ENCODE measurements at regions not wholly inside any gene's neighbourhood (a gene's known extent, or its start where the extent isn't known, plus 50 kb on each side); places are given as distances from the start of the nearest gene placed in this dataset.
A peak's percentile ranks its signal among the peaks of the same experiment; 100 is the strongest.

GRCh38 chr4:35175487-35175886, 1068.8 kb downstream of the ARAP2 start:
- no peak overlapping the region for H3K27ac Mint-ChIP-seq
- no peaks in the 10 kb centered on the region for H3K4me1 Mint-ChIP-seq
- DNase-seq (no peak), ATAC-seq (no peak)
- no peaks in the 10 kb centered on the region for H3K9me3 Mint-ChIP-seq
- H3K4me3 Mint-ChIP-seq = no peak overlapping the region
- H3K27me3 Mint-ChIP-seq = no peaks in the 10 kb centered on the region

DNA sequence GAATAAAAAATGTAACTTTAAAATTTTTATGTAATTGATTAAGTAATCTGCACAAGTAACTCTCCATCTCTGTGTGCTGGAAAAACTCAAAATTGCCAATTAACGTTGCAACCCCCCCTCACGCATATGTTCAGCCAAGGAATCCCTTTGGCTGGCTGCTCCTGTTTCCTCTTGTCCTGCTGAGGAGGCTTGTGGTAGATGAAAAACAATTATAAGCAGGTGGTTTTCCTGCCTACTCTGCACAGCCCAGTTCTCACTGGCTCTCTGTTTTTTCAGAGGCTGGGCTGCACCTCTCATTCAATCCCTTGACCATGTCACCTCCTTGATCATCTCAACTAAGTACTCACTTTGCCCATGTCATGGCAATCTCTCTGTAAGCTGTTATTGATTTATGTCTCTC, 1068.4 kb downstream of the ARAP2 start:
- no peak overlapping the region for H3K4me3 Mint-ChIP-seq

DNA sequence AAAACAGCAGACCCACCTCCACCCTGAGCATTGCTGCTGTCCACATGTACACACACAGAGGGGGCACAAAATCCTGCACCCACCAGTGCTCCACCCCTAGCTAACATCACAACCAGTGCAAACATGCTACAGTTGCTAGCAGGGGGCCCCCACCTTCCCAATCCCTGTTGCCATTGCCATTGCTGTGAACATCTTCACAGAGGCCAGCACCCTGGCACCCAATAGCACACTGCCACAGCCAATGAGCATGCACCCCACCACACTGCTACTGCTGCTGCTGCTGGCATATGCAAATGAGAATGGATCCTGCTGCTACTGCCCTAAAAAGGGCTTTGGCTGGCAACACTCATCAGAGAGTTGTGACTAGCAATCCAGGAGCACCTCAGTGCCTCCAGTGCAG, 1061.9 kb downstream of the ARAP2 start:
- no peak for ATAC-seq
- H3K27me3 Mint-ChIP-seq = no peaks in the 10 kb centered on the region
- no peak for DNase-seq
- no peak overlapping the region for H3K4me3 Mint-ChIP-seq
- H3K4me1 Mint-ChIP-seq = no peaks in the 10 kb centered on the region
- H3K9me3 Mint-ChIP-seq = peaks cover 0 to 14% of the 10 kb centered on the region in 2 donors
- no peak overlapping the region for H3K27ac Mint-ChIP-seq

More for the DNA sequence above, 1068.4 kb downstream of the ARAP2 start:
- Mint-ChIP-seq H3K27me3 (no peaks in the 10 kb centered on the region), H3K27ac (no peak overlapping the region), H3K9me3 (no peaks in the 10 kb centered on the region), H3K4me1 (no peaks in the 10 kb centered on the region)
- ATAC-seq (no peak), DNase-seq (no peak)

GRCh38 chr4:35189988-35190613, 1054.2 kb downstream of the ARAP2 start:
- no peak for ATAC-seq
- Mint-ChIP-seq H3K4me1 (no peaks in the 10 kb centered on the region), H3K27me3 (no peaks in the 10 kb centered on the region), H3K9me3 (peaks cover under 1 to 3% of the 10 kb centered on the region in 2 donors), H3K27ac (no peak overlapping the region), H3K4me3 (no peak overlapping the region)
- DNase-seq = no peak

DNA sequence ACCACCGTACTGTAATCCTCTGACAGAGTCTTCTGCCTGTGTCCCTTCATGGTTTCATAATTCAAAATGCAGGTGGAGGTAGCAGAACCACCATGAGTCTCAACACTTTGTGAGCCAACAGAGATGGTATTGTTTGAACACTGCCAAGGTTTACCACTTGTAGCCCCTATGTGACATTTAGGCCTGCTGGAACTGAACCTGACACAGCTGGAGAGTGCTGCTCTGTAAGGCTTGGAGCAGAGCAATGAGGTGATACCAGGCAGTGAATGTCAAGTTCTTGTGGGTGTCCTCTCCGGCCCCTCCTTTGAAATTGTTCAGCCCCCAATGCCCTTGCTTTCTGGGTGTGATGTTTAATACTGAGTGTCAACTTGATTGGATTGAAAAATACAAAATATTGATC, 1042.9 kb downstream of the ARAP2 start:
- no peaks in the 10 kb centered on the region for H3K4me1 Mint-ChIP-seq
- H3K9me3 Mint-ChIP-seq = peaks cover 0 to 6% of the 10 kb centered on the region in 2 donors
- H3K27me3 Mint-ChIP-seq = no peaks in the 10 kb centered on the region
- no peak overlapping the region for H3K4me3 Mint-ChIP-seq
- H3K27ac Mint-ChIP-seq = no peak overlapping the region
- DNase-seq = no peak
- peak; percentile 28 for ATAC-seq

- Mint-ChIP-seq H3K27ac (no peak overlapping the region), H3K27me3 (no peaks in the 10 kb centered on the region), H3K9me3 (no peaks in the 10 kb centered on the region), H3K4me3 (no peak overlapping the region), H3K4me1 (no peaks in the 10 kb centered on the region)
- DNase-seq (no peak), ATAC-seq (no peak)
These were observed 1027.7 kb downstream of the ARAP2 start for GRCh38 chr4:35216636-35217035.

DNA sequence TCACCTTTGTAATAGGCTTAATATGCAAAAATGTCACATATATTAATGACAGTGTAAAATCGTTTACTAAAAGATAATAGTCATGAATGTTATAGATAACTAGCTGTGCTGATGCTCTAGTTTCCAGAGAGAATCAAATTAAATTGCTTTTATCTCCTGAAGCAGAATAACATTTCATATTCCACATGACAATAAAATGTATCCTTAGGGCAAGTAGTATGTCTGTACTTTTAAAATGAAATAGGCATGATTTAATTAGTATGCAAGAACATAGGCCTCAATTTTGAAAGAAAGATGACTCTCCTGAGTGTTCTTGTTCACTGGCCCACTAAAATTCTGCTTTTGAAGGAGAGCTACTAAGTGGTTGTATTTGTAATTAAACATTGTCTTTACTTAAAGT, 1027.0 kb downstream of the ARAP2 start:
- no peak for ATAC-seq
- H3K4me3 Mint-ChIP-seq = no peak overlapping the region
- H3K4me1 Mint-ChIP-seq = no peaks in the 10 kb centered on the region
- H3K9me3 Mint-ChIP-seq = no peaks in the 10 kb centered on the region
- H3K27ac Mint-ChIP-seq = no peak overlapping the region
- H3K27me3 Mint-ChIP-seq = no peaks in the 10 kb centered on the region
- DNase-seq = no peak

- DNase-seq (no peak), ATAC-seq (no peak)
- Mint-ChIP-seq H3K27ac (no peak overlapping the region), H3K4me3 (no peak overlapping the region), H3K27me3 (no peaks in the 10 kb centered on the region), H3K9me3 (peaks cover 13 to 19% of the 10 kb centered on the region in 2 donors), H3K4me1 (no peaks in the 10 kb centered on the region)
These were observed 1016.0 kb downstream of the ARAP2 start for GRCh38 chr4:35228313-35228712.

- ATAC-seq (no peak), DNase-seq (no peak)
- H3K9me3 Mint-ChIP-seq = peaks cover 12 to 20% of the 10 kb centered on the region in 2 donors
- H3K27me3 Mint-ChIP-seq = no peaks in the 10 kb centered on the region
- H3K4me1 Mint-ChIP-seq = no peaks in the 10 kb centered on the region
- no peak overlapping the region for H3K4me3 Mint-ChIP-seq
- no peak overlapping the region for H3K27ac Mint-ChIP-seq
These were observed 1015.3 kb downstream of the ARAP2 start for GRCh38 chr4:35229021-35229420.

DNA sequence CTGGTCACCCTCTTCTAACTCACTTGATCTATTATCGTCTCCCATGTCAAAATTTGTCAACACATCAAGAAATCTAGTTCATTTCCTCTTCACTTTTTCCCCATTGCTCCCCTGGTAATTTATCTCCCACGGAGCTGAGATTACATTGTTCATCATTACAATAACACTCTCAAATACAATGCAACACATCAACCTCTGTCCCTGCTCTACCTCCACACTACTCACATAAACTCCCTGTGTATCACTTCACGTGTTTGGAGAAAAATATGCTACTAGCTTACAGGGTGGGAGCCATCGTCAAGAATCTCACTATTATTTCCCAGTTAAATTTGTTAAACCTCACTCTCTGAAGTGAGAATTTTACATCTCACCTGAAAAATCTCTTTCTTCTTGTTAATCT, 1006.4 kb downstream of the ARAP2 start:
- Mint-ChIP-seq H3K9me3 (peaks cover 8 to 21% of the 10 kb centered on the region in 2 donors), H3K27me3 (no peaks in the 10 kb centered on the region), H3K4me1 (no peaks in the 10 kb centered on the region), H3K4me3 (no peak overlapping the region), H3K27ac (no peak overlapping the region)
- ATAC-seq (no peak), DNase-seq (no peak)

DNA sequence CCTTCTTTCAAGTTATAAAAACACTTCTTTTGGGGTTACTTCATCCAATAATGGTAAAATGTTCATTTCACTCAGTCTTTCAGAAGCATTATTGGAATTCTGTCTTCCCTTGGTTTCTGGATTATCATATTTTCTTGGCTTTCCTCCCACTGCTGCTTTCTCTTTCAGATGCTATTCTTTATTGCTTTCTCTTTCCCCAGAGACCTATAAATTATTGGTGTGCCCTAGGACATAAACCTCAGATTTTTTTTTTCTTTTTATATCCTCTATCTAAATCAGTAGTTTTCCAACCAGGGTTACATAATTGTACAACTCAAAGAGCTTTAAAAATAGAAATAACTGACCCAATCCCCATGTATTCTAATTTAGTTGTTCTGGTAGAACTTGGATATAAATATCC, 1005.5 kb downstream of the ARAP2 start:
- no peak for ATAC-seq
- no peak for DNase-seq
- no peak overlapping the region for H3K4me3 Mint-ChIP-seq
- no peaks in the 10 kb centered on the region for H3K4me1 Mint-ChIP-seq
- no peak overlapping the region for H3K27ac Mint-ChIP-seq
- H3K9me3 Mint-ChIP-seq = peaks cover 8 to 16% of the 10 kb centered on the region in 2 donors
- H3K27me3 Mint-ChIP-seq = no peaks in the 10 kb centered on the region

GRCh38 chr4:35246493-35246892, 997.8 kb downstream of the ARAP2 start:
- no peaks in the 10 kb centered on the region for H3K27me3 Mint-ChIP-seq
- ATAC-seq = no peak

GRCh38 chr4:35247047-35247446, 997.3 kb downstream of the ARAP2 start:
- H3K4me3 Mint-ChIP-seq = no peak overlapping the region
- H3K27me3 Mint-ChIP-seq = no peaks in the 10 kb centered on the region
- no peak for ATAC-seq
- no peak overlapping the region for H3K27ac Mint-ChIP-seq
- H3K4me1 Mint-ChIP-seq = no peaks in the 10 kb centered on the region
- DNase-seq = no peak
- peaks cover 0 to 6% of the 10 kb centered on the region in 2 donors for H3K9me3 Mint-ChIP-seq

More at GRCh38 chr4:35246493-35246892, 997.8 kb downstream of the ARAP2 start:
- Mint-ChIP-seq H3K27ac (no peak overlapping the region), H3K4me1 (no peaks in the 10 kb centered on the region), H3K4me3 (no peak overlapping the region), H3K9me3 (peaks cover 0 to 6% of the 10 kb centered on the region in 2 donors)
- no peak for DNase-seq

- Mint-ChIP-seq H3K27ac (no peak overlapping the region), H3K4me1 (no peaks in the 10 kb centered on the region), H3K9me3 (peaks cover 0 to 6% of the 10 kb centered on the region in 2 donors), H3K27me3 (no peaks in the 10 kb centered on the region), H3K4me3 (no peak overlapping the region)
- ATAC-seq (no peak), DNase-seq (no peak)
These were observed 994.0 kb downstream of the ARAP2 start for GRCh38 chr4:35250331-35250730.

GRCh38 chr4:35250761-35251160, 993.6 kb downstream of the ARAP2 start:
- Mint-ChIP-seq H3K9me3 (peaks cover 0 to 6% of the 10 kb centered on the region in 2 donors), H3K27ac (no peak overlapping the region), H3K4me3 (no peak overlapping the region), H3K4me1 (no peaks in the 10 kb centered on the region), H3K27me3 (no peaks in the 10 kb centered on the region)
- DNase-seq = no peak
- ATAC-seq = no peak

DNA sequence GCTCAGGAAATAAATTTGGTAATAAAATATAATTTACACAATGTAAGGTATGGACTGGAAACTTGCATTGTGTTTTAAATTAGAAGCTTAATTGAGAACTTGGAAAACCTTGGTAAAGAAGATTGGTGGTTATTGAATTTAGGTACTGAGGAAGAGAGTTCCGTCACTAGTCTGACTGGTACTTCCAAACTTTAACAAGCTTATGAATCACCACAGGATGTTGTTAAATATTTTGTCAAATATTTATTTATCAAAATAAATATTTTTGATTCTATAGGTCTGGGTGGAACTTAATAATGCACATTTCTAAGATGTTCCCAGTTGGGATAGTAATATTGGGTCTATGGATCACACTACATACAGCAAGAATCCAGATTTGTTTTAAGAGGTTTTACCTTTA, 992.2 kb downstream of the ARAP2 start:
- ATAC-seq (no peak), DNase-seq (no peak)
- Mint-ChIP-seq H3K9me3 (peaks cover 0 to 6% of the 10 kb centered on the region in 2 donors), H3K4me3 (no peak overlapping the region), H3K4me1 (no peaks in the 10 kb centered on the region), H3K27me3 (no peaks in the 10 kb centered on the region), H3K27ac (no peak overlapping the region)

DNA sequence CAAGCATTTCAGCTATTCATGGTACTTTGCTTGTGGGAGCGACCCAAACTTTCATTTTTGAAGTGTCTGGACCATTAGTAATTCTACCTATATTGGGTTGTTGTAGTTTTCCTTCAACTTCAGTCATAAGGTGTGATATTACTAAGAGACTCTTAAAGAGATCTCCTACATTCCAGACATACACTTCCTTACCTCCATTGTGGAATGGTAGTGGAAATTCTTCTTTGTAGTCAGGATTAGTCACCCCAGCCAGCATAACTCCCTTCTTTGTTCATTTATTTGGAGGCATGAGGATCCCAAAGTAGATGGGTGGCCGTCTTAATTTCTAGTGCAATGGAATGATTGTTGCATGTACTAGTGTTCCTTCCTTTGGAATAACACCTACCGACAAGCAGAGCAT, 991.4 kb downstream of the ARAP2 start:
- Mint-ChIP-seq H3K4me1 (no peaks in the 10 kb centered on the region), H3K27ac (no peak overlapping the region), H3K9me3 (peaks cover 0 to 6% of the 10 kb centered on the region in 2 donors), H3K27me3 (no peaks in the 10 kb centered on the region), H3K4me3 (no peak overlapping the region)
- ATAC-seq = no peak
- no peak for DNase-seq

Measured in stimulated activated naive CD8-positive, alpha-beta T cell treated with anti-CD3 and anti-CD28 coated beads, Interleukin-15, amount 100 ng/mL, for 72 hours (primary cell).